ENCODE measurements at regions not wholly inside any gene's neighbourhood (a gene's known extent, or its start where the extent isn't known, plus 50 kb on each side); places are given as distances from the start of the nearest gene placed in this dataset.

DNA sequence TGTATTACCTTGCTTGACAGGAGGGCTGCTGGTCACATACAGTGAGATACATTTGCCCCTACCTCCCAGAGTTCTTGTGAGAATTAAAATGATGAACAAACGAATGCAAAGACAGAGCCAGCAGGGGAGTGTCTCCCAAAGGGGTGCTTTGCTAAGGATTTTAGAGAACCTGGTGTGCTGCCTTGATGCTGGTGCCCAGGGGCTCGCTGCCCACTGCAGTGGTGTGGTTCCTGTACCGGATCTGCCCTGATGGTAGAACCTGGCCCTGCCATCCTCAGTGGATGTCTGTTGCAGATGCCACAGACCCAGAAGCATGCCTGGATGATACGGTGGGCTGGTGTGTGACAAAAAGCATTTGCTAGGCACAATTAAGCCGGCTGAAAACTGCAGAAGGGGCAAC lies 414.8 kb upstream of the HS6ST1 start:
- POLR2A ChIA-PET = no interaction called here
- TF ChIP-seq, protein P1, sequence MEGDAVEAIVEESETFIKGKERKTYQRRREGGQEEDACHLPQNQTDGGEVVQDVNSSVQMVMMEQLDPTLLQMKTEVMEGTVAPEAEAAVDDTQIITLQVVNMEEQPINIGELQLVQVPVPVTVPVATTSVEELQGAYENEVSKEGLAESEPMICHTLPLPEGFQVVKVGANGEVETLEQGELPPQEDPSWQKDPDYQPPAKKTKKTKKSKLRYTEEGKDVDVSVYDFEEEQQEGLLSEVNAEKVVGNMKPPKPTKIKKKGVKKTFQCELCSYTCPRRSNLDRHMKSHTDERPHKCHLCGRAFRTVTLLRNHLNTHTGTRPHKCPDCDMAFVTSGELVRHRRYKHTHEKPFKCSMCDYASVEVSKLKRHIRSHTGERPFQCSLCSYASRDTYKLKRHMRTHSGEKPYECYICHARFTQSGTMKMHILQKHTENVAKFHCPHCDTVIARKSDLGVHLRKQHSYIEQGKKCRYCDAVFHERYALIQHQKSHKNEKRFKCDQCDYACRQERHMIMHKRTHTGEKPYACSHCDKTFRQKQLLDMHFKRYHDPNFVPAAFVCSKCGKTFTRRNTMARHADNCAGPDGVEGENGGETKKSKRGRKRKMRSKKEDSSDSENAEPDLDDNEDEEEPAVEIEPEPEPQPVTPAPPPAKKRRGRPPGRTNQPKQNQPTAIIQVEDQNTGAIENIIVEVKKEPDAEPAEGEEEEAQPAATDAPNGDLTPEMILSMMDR (IDR thresholded peaks at IDR 0.05; ENCODE audit: insufficient read depth, low read length, missing control alignments) = no peak
- CTCF ChIA-PET = interaction anchor here (0.9 kb wide), 1 partner anchor 15 kb away, joined by 3 read pairs; no protein-coding TSS in a partner anchor
- no peak overlapping the region for H3K4me3 ChIP-seq (ENCODE audit: low read depth, low read length)
- DNase-seq (ENCODE audit: low read depth, low spot score) = no peak

DNA sequence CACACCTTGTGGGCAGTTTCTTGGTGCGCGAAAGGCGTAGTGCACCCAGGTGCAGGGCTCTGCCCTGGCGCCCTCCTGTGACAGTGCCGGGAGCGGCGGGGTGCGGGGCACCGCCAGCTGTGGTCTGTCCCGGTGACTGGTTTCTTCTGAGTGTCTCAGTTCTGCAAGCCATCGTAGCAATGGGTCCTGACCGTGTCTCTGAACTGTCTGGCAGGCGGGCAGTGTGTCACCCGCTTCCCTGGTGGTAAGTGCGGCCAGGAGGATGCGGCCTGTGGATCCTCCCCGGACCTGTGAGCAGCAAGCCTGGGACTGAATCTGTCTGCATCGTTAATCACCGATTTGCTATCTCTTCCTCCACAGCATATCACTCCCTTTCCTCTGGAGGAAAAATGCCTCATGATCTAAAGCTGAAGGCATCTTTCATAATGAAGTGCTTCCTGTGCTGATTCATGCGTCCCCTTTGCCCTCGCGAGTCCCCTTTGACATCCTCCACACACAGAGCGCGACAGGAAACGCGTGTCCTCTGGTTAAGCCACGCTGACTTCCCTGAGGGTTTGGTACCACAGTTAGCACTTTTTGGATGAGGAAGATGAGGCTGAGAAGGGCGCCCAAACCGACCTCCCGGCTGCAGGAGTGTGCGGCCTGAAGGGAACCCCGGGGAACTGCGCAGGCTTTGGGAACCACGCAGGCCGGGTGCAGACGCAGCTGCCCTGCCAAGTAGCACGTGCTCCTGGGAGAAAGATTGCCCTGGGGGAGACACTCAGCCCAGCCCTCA lies 416.0 kb upstream of the HS6ST1 start:
- TF ChIP-seq, protein P1 (IDR thresholded peaks at IDR 0.05; ENCODE audit: insufficient read depth, low read length, missing control alignments) = no peak
- no peak for DNase-seq (ENCODE audit: low read depth, low spot score)
- CTCF ChIA-PET = no interaction called here
- POLR2A ChIA-PET = no interaction called here
- no peak overlapping the region for H3K4me3 ChIP-seq (ENCODE audit: low read depth, low read length)

DNA sequence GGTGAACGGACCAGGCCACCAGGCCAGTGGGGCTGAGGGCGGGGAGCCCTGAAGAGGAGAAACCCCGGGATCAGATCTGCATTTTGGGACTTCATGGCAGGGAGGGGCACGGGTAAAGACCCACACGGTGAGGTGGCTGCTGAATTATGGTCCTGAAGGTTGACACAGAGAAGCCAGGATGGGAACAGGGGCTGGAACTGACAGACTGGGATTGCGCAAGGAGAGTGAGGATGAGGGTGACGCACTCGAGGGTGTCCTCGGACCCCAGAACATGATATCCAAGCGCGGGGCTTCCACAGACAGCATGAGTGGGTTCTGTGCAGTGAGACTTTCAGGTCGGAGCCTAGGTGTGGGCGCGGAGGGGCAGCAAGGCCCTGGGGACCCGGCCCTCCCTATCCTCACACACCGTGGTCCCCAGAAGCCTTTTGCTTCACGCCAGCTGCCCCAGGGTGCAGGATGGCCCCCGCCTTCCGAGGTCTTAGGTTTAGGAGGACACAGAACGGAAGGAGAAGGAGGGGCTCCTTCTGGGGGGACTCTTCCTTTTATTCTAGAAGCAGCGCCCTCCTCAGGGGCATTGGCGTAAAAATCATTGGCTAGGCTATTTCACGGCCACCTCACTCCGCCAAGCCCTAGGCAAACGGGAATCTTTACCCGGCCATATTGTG lies 416.8 kb upstream of the HS6ST1 start:
- no peak for DNase-seq (ENCODE audit: low read depth, low spot score)
- CTCF ChIA-PET = interaction anchor here (0.7 to 1.8 kb wide), 2 partner anchors 9 to 13 kb away, joined by 3 to 9 read pairs; no protein-coding TSS in a partner anchor
- POLR2A ChIA-PET = no interaction called here
- H3K4me3 ChIP-seq (ENCODE audit: low read depth, low read length) = no peak overlapping the region
- TF ChIP-seq, protein P1 (IDR thresholded peaks at IDR 0.05; ENCODE audit: insufficient read depth, low read length, missing control alignments) = no peak

DNA sequence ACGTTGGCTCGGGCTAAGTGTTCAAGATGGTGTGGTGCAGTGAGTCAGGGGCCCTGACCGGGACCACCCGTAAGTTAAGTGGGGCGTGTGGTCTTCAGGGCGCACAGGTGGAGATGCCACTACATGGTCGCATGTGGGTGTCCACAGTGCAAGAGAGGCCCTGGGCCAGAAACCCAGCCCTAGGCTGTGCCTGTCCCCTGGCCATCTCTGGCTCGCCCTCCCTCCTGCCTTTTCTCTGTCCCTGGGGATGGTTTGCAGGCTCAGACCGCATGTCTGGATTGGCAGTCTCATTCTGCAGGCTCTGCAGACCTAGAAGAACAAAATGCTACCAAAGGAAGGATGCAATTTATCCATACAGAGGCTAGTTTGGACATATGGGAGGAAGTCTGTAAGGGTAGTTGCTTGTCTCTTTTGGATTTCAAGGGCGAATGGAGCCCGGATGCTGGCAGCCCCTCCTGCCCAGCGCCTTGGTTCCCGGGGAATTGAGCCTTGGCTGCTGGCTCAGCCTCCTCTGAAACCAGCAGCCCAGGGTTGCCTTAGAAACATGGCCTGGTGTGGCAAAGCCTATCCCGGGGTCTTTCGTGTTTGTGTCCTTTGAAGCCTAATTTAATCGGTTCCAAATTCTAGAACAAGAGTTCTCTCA lies 417.5 kb upstream of the HS6ST1 start:
- no peak for DNase-seq (ENCODE audit: low read depth, low spot score)
- TF ChIP-seq, protein P1 (IDR thresholded peaks at IDR 0.05; ENCODE audit: insufficient read depth, low read length, missing control alignments) = no peak
- ChIA-PET CTCF (interaction anchor here (0.7 to 1.8 kb wide), 11 partner anchors 10 to 420 kb away, joined by 3 to 19 read pairs (median 3); no protein-coding TSS in a partner anchor), POLR2A (no interaction called here)
- no peak overlapping the region for H3K4me3 ChIP-seq (ENCODE audit: low read depth, low read length)

DNA sequence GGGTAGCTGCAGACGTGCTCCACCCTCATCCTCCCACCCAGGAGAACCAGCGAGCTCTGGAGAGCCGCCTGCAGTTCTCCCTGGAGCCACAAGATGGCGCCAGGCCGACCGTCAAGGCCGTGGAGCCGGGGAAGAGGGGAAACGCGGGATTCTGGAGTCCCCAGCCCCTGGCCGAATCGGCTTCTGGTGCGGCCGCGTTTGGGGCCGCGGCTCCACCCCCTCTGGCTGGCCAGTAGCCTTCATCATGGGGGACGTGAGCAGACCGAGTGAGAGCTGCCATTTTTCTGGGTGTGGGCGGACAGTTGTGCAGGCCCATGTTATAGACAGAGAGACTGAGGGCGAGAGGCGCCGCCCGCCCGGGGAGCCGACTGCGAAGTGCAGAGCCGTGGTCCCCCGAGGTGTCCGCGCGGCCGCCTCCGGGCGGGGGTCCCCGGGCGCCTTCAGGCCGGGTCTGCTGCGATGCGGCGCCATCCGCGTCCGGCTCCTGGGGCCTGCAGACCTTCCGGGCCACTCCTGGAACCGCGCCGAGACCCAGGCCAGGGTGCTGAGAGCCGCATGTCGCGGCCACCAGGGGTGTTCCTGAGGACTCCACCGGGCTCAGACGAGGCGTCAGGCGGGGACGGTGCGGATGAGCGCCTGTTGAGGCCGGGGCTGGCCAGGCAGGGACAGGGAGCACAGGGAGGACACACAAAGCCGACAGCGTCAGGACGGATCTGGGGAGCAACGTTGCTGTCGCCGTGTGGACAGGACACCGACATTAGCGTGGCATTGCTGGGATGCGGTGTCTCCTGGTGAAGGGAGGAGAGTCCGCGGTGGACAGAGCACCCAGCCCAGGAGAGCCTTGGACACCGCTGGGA lies 418.2 kb upstream of the HS6ST1 start:
- POLR2A ChIA-PET = no interaction called here
- CTCF ChIA-PET = interaction anchor here (0.7 to 1.8 kb wide), 11 partner anchors 9 to 420 kb away, joined by 3 to 19 read pairs (median 3); no protein-coding TSS in a partner anchor
- peak overlapping the region; percentile 36; the same call in 1 of the 2 replicates for H3K4me3 ChIP-seq (ENCODE audit: low read depth, low read length)
- TF ChIP-seq, protein P1 (IDR thresholded peaks at IDR 0.05; ENCODE audit: insufficient read depth, low read length, missing control alignments) = peak; percentile 99
- no peak for DNase-seq (ENCODE audit: low read depth, low spot score)

All from AG04449 (cell line).